ENCODE measurements at regions not wholly inside any gene's neighbourhood (a gene's known extent, or its start where the extent isn't known, plus 50 kb on each side); places are given as distances from the start of the nearest gene placed in this dataset.

- no peaks in the 10 kb centered on the region for H3K27me3 ChIP-seq
- H3K4me1 ChIP-seq, result no peaks in the 10 kb centered on the region
- no peak for TF ChIP-seq CTCF (IDR thresholded peaks at IDR 0.05)
- no peak for TF ChIP-seq POLR2A (IDR thresholded peaks at IDR 0.05)
- DNase-seq, result no peak
- H3K36me3 ChIP-seq, result peaks cover 0 to 4% of the 10 kb centered on the region in 2 donors
- H3K27ac ChIP-seq, result no peak overlapping the region
- H3K9me3 ChIP-seq, result no peaks in the 10 kb centered on the region
- intact Hi-C loops (cut with DNase I; ENCODE audit: low total_unique reads), result no loop called here
- no peak overlapping the region for H3K4me3 ChIP-seq
Measured at GRCh38 chr2:185942855-185943254, 204.3 kb downstream of the FSIP2 start.

GRCh38 chr2:185947722-185948121 is 209.1 kb downstream of the FSIP2 start:
- H3K4me1 ChIP-seq, result no peaks in the 10 kb centered on the region
- no peaks in the 10 kb centered on the region for H3K36me3 ChIP-seq
- no peak overlapping the region for H3K27ac ChIP-seq
- DNase-seq, result no peak
- H3K4me3 ChIP-seq, result no peak overlapping the region
- no peaks in the 10 kb centered on the region for H3K9me3 ChIP-seq
- intact Hi-C loops (cut with DNase I; ENCODE audit: low total_unique reads), result no loop called here
- H3K27me3 ChIP-seq, result no peaks in the 10 kb centered on the region
- TF ChIP-seq CTCF (IDR thresholded peaks at IDR 0.05), result no peak
- TF ChIP-seq POLR2A (IDR thresholded peaks at IDR 0.05), result no peak

GRCh38 chr2:185952100-185952499 is 213.5 kb downstream of the FSIP2 start:
- TF ChIP-seq POLR2A (IDR thresholded peaks at IDR 0.05) (no peak), CTCF (IDR thresholded peaks at IDR 0.05) (no peak)
- Histone ChIP-seq H3K27me3 (no peaks in the 10 kb centered on the region), H3K9me3 (no peaks in the 10 kb centered on the region), H3K4me1 (no peaks in the 10 kb centered on the region), H3K36me3 (no peaks in the 10 kb centered on the region), H3K4me3 (no peak overlapping the region), H3K27ac (no peak overlapping the region)
- no peak for DNase-seq
- intact Hi-C loops (cut with DNase I; ENCODE audit: low total_unique reads), result no loop called here

GRCh38 chr2:185954389-185954788 is 215.8 kb downstream of the FSIP2 start:
- H3K27ac ChIP-seq, result no peak overlapping the region
- no peaks in the 10 kb centered on the region for H3K4me1 ChIP-seq
- H3K36me3 ChIP-seq, result no peaks in the 10 kb centered on the region
- H3K9me3 ChIP-seq, result no peaks in the 10 kb centered on the region
- intact Hi-C loops (cut with DNase I; ENCODE audit: low total_unique reads), result no loop called here
- no peak overlapping the region for H3K4me3 ChIP-seq
- DNase-seq, result no peak
- no peaks in the 10 kb centered on the region for H3K27me3 ChIP-seq
- TF ChIP-seq POLR2A (IDR thresholded peaks at IDR 0.05), result no peak
- no peak for TF ChIP-seq CTCF (IDR thresholded peaks at IDR 0.05)

GRCh38 chr2:185955050-185955449 is 216.4 kb downstream of the FSIP2 start:
- Histone ChIP-seq H3K9me3 (no peaks in the 10 kb centered on the region), H3K27ac (no peak overlapping the region), H3K4me1 (no peaks in the 10 kb centered on the region), H3K36me3 (no peaks in the 10 kb centered on the region), H3K27me3 (no peaks in the 10 kb centered on the region), H3K4me3 (no peak overlapping the region)
- TF ChIP-seq CTCF (IDR thresholded peaks at IDR 0.05) (no peak), POLR2A (IDR thresholded peaks at IDR 0.05) (no peak)
- DNase-seq, result no peak
- intact Hi-C loops (cut with DNase I; ENCODE audit: low total_unique reads), result no loop called here
